H1 (cell line): ENCODE measurements at regions not wholly inside any gene's neighbourhood (a gene's known extent, or its start where the extent isn't known, plus 50 kb on each side); places are given as distances from the start of the nearest gene placed in this dataset.

ENCODE experiments used
- GABPA ChIP-seq: IDR thresholded peaks from 2 replicates; pipeline ENCODE4 v1.6.1; 2011; ENCODE audit warnings: mild to moderate bottlenecking, low read length, moderate library complexity, borderline replicate concordance; ENCODE audit not compliant: insufficient read depth
- HDAC2 ChIP-seq, 2 experiments: fragments of 300-600 bp in 1 of 2; sonication (generic) in 1 of 2; IDR thresholded peaks; 2 replicates each; pipeline ENCODE4 v1.6.1; 2011 to 2012; ENCODE audit warnings: low read depth in 2 of 2, low read length in 2 of 2, mild to moderate bottlenecking in 2 of 2, moderate library complexity in 2 of 2, borderline replicate concordance in 1 of 2, inconsistent platforms in 1 of 2
- TBP ChIP-seq: IDR thresholded peaks from 2 replicates; pipeline ENCODE4 v1.6.1; 2011; ENCODE audit warnings: low read depth, low read length, improper control_type of control experiment

DNA sequence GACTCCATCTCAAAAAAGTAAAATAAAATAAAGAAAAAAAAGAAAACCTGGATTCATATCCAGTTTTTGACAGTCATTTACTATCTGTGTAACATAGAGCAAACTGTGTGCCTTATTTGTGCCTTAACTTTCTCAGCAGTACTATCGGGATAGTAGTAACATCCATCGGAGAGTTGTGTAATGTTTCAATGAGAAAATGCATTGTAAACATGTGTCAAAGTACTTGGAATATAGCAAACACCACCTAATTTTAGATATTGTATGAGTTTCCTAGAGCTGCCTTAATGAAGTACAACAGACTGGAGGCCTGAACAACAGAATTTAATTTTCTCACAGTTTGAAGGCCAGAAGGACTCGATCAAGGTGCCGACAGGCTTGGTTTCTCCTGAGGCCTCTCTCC, 81.3 kb upstream of the CDC42EP3 start (continued):
- TF ChIP-seq GABPA, result no peak
- TF ChIP-seq TBP, result no peak
- TF ChIP-seq HDAC2 (IDR thresholded peaks at IDR 0.05; ENCODE audit: borderline replicate concordance in 1 of 2, low read depth in 2 of 2, low read length in 2 of 2), result no peak
